ENCODE measurements at regions not wholly inside any gene's neighbourhood (a gene's known extent, or its start where the extent isn't known, plus 50 kb on each side); places are given as distances from the start of the nearest gene placed in this dataset.
"Not testable (repeated sequence)": the region's sequence is repeated elsewhere in the genome, so short reads cannot be mapped to it uniquely, and the experiment has no call there.

DNA sequence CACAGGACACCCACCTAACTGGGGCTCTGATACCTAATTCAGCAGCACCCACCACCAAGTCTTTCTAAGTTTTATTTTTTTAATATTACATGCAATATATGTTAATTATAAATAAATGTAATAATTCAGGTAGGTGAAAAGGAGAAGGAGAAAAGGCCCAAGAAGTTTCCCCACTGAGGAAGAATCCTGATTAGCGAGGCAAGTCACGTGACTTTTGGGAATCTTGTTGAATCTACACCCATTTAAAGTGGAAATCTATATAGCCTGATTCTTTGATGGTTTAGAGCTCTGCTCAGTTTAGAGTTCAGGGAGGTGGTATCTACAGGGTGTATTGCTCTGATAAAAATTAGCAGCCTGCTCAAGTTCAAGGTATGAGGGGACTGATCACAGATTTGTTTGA is 947.1 kb upstream of the DEFB115 start:
- H3K4me1 ChIP-seq (ENCODE audit: control insufficient read depth, extremely low read depth, insufficient read depth, low read length); H3K9ac ChIP-seq (ENCODE audit: insufficient read depth, low read length); H2AFZ ChIP-seq (ENCODE audit: low read length); H3K27me3 ChIP-seq (ENCODE audit: control insufficient read depth, insufficient read depth, low read length); H3K4me3 ChIP-seq (replicated peaks in 1 of 4; ENCODE audit: control extremely low read depth in 1 of 4, insufficient read depth in 1 of 4, low read depth in 3 of 4, low read length in 4 of 4); H3K36me3 ChIP-seq (ENCODE audit: control insufficient read depth, insufficient read depth, low read length); H4K20me1 ChIP-seq (ENCODE audit: control insufficient read depth, extremely low read depth, insufficient read depth, low read length); H3K4me2 ChIP-seq (ENCODE audit: extremely low read depth, insufficient read depth, low read length); H3K79me2 ChIP-seq (ENCODE audit: control insufficient read depth, insufficient read depth, low read length); DNase-seq (ENCODE audit: low read depth in 2 of 2); H3K9me3 ChIP-seq (ENCODE audit: control insufficient read depth, insufficient read depth, low read depth, low read length); H3K27ac ChIP-seq (ENCODE audit: insufficient read depth, low read length): not testable (repeated sequence)

DNA sequence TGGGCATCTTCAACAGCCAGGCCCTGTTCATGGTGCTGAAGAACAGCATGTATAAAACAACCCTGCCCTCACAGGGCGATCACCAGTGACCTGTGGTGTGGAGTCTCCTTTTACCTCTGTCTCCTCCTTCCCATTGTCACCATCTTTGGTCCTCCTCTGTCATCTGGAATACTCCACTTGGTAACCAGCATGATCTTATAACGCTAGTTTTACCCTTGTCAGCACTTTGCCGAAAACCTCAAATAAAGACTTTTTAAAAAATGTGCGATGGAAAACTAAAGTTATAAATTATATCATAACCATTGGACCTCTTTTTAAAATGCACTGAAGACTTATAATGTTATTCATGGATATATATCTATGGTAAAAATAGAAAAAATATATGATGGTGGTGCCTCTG is 945.2 kb upstream of the DEFB115 start:
- not testable (repeated sequence) for H3K27me3 ChIP-seq (ENCODE audit: control insufficient read depth, insufficient read depth, low read length); H3K4me1 ChIP-seq (ENCODE audit: control insufficient read depth, extremely low read depth, insufficient read depth, low read length); DNase-seq (ENCODE audit: low read depth in 2 of 2); H3K4me2 ChIP-seq (ENCODE audit: extremely low read depth, insufficient read depth, low read length); H3K36me3 ChIP-seq (ENCODE audit: control insufficient read depth, insufficient read depth, low read length); H3K79me2 ChIP-seq (ENCODE audit: control insufficient read depth, insufficient read depth, low read length); H2AFZ ChIP-seq (ENCODE audit: low read length); H4K20me1 ChIP-seq (ENCODE audit: control insufficient read depth, extremely low read depth, insufficient read depth, low read length); H3K4me3 ChIP-seq (replicated peaks in 1 of 4; ENCODE audit: control extremely low read depth in 1 of 4, insufficient read depth in 1 of 4, low read depth in 3 of 4, low read length in 4 of 4); H3K9me3 ChIP-seq (ENCODE audit: control insufficient read depth, insufficient read depth, low read depth, low read length); H3K9ac ChIP-seq (ENCODE audit: insufficient read depth, low read length); H3K27ac ChIP-seq (ENCODE audit: insufficient read depth, low read length)

DNA sequence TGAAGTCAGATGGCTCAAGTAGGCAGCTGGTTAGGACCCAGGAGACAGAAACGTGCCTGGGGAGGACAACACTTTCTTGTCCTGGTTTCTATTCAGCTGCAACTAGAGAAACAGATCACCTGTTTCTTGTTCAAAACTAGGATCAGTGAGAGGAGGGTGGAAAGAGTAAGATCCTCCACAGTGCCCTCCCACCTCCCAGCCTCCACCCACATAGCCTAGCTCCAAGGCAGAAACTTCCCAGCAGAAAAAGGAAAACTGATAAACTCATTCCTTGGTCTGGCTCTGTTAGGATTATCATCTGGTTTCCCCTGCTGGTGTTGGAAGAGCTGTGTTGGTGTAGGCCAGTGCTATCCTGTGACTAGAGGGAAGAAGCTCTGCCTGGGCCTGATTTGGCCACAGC is 943.8 kb upstream of the DEFB115 start:
- not testable (repeated sequence) for H4K20me1 ChIP-seq (ENCODE audit: control insufficient read depth, extremely low read depth, insufficient read depth, low read length); H3K9ac ChIP-seq (ENCODE audit: insufficient read depth, low read length); H3K27ac ChIP-seq (ENCODE audit: insufficient read depth, low read length); H3K4me2 ChIP-seq (ENCODE audit: extremely low read depth, insufficient read depth, low read length); H3K4me3 ChIP-seq (replicated peaks in 1 of 4; ENCODE audit: control extremely low read depth in 1 of 4, insufficient read depth in 1 of 4, low read depth in 3 of 4, low read length in 4 of 4); DNase-seq (ENCODE audit: low read depth in 2 of 2); H3K27me3 ChIP-seq (ENCODE audit: control insufficient read depth, insufficient read depth, low read length); H3K9me3 ChIP-seq (ENCODE audit: control insufficient read depth, insufficient read depth, low read depth, low read length); H3K4me1 ChIP-seq (ENCODE audit: control insufficient read depth, extremely low read depth, insufficient read depth, low read length); H3K79me2 ChIP-seq (ENCODE audit: control insufficient read depth, insufficient read depth, low read length); H3K36me3 ChIP-seq (ENCODE audit: control insufficient read depth, insufficient read depth, low read length); H2AFZ ChIP-seq (ENCODE audit: low read length)

DNA sequence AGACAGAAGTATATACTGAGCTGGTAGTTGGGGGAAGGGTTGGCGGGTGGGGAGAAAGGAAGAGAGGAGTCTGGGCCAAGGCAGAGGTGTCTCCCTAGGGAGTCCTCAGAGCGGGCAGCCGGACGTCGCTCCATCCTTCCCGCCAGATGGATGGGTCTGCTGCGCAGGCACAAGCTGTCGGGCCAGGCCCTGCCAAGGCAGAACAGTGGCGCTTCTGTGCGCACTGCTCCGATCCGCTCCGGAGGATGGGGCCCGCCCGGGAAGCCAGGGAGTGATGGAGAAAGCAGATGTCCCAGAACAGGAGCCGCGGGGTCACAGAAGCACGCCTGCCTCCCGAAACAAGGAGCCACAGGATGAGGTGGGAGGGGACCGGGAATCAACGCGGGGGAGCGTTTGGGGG is 941.4 kb upstream of the DEFB115 start:
- not testable (repeated sequence) for H3K79me2 ChIP-seq (ENCODE audit: control insufficient read depth, insufficient read depth, low read length); H3K4me2 ChIP-seq (ENCODE audit: extremely low read depth, insufficient read depth, low read length); H2AFZ ChIP-seq (ENCODE audit: low read length); H3K4me1 ChIP-seq (ENCODE audit: control insufficient read depth, extremely low read depth, insufficient read depth, low read length); H3K9ac ChIP-seq (ENCODE audit: insufficient read depth, low read length); H4K20me1 ChIP-seq (ENCODE audit: control insufficient read depth, extremely low read depth, insufficient read depth, low read length); H3K9me3 ChIP-seq (ENCODE audit: control insufficient read depth, insufficient read depth, low read depth, low read length); DNase-seq (ENCODE audit: low read depth in 2 of 2); H3K4me3 ChIP-seq (replicated peaks in 1 of 4; ENCODE audit: control extremely low read depth in 1 of 4, insufficient read depth in 1 of 4, low read depth in 3 of 4, low read length in 4 of 4); H3K36me3 ChIP-seq (ENCODE audit: control insufficient read depth, insufficient read depth, low read length); H3K27me3 ChIP-seq (ENCODE audit: control insufficient read depth, insufficient read depth, low read length); H3K27ac ChIP-seq (ENCODE audit: insufficient read depth, low read length)

DNA sequence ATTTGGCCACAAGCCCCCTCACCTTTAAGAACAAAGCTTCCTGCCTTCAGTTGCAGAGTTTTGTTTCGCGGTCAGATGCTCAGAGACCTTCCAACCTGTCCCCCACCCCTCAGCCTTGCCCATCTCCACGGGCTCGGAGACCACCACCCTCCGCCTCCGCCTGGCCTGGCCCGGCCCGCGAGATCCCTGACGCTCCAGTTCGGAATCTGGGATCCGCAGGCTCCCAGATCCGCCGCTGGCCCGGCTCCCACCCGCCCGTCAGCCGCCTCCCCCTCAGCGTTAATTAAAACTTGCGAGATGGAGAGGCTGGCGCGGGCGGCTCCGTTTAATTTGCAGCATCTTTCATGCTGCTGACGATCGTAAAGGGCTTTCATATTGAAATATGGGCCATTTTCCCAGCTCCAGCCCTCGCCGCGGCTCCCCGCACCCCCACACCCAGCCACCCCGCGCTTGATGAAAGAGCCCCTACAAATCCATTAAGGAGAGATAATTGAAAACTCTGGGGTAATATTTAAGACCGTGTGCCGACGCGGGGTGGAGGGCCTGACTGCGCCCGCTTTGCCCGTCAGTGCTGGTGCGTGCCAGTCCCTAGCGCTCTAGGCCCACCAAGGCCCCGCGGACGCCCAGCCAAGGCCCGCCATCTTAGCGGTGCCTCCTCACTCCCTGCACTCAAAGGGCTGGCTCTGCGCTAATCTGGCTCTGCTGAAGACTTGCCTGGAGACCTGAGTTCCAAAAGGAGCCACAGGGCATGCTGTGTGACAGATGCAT is 940.7 kb upstream of the DEFB115 start:
- not testable (repeated sequence) for H3K9ac ChIP-seq (ENCODE audit: insufficient read depth, low read length); H3K4me1 ChIP-seq (ENCODE audit: control insufficient read depth, extremely low read depth, insufficient read depth, low read length); H3K9me3 ChIP-seq (ENCODE audit: control insufficient read depth, insufficient read depth, low read depth, low read length); H3K36me3 ChIP-seq (ENCODE audit: control insufficient read depth, insufficient read depth, low read length); H3K4me3 ChIP-seq (replicated peaks in 1 of 4; ENCODE audit: control extremely low read depth in 1 of 4, insufficient read depth in 1 of 4, low read depth in 3 of 4, low read length in 4 of 4); DNase-seq (ENCODE audit: low read depth in 2 of 2); H3K27ac ChIP-seq (ENCODE audit: insufficient read depth, low read length); H3K4me2 ChIP-seq (ENCODE audit: extremely low read depth, insufficient read depth, low read length); H4K20me1 ChIP-seq (ENCODE audit: control insufficient read depth, extremely low read depth, insufficient read depth, low read length); H3K27me3 ChIP-seq (ENCODE audit: control insufficient read depth, insufficient read depth, low read length); H3K79me2 ChIP-seq (ENCODE audit: control insufficient read depth, insufficient read depth, low read length); H2AFZ ChIP-seq (ENCODE audit: low read length)

DNA sequence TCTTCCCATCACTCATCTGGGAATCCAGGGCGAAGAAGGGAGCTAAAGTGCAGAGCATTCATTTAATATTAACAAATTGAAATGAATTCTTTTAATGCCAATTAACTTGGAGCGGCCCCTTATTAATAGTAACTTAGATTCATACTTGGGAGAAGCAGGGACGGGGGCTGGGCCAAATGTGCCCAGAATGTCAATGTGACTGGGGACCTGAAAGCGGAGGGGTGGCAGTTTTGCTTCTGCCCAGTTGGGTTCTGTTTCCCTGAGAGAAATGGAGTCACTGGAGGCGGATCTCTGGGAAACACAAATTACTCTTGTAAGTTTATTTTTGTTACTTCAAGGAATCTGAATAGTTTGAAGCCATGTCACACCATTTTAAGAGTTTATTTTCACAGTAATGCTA is 923.7 kb upstream of the DEFB115 start:
- H3K9me3 ChIP-seq (ENCODE audit: control insufficient read depth, insufficient read depth, low read depth, low read length); H3K79me2 ChIP-seq (ENCODE audit: control insufficient read depth, insufficient read depth, low read length); H3K4me2 ChIP-seq (ENCODE audit: extremely low read depth, insufficient read depth, low read length); H3K9ac ChIP-seq (ENCODE audit: insufficient read depth, low read length); H2AFZ ChIP-seq (ENCODE audit: low read length); H3K4me3 ChIP-seq (replicated peaks in 1 of 4; ENCODE audit: control extremely low read depth in 1 of 4, insufficient read depth in 1 of 4, low read depth in 3 of 4, low read length in 4 of 4); H3K36me3 ChIP-seq (ENCODE audit: control insufficient read depth, insufficient read depth, low read length); H4K20me1 ChIP-seq (ENCODE audit: control insufficient read depth, extremely low read depth, insufficient read depth, low read length); H3K27ac ChIP-seq (ENCODE audit: insufficient read depth, low read length); DNase-seq (ENCODE audit: low read depth in 2 of 2); H3K4me1 ChIP-seq (ENCODE audit: control insufficient read depth, extremely low read depth, insufficient read depth, low read length); H3K27me3 ChIP-seq (ENCODE audit: control insufficient read depth, insufficient read depth, low read length): not testable (repeated sequence)

DNA sequence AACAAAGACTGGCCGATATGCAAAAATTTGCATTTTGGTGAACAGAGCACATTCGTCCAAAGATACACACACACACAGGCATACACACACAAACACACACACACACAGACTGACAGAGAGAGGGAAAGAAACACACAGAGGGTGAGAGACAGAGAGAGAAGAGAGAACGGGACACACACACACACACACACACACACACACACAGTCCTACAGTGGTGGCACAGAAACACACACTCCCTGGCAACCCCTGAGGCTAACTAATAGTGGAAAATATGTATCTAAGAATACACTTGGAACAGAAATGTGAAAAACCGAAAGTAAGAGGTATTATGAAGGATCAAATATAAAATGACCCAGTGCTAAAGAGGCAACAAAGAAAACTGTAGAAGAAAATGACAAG is 919.9 kb upstream of the DEFB115 start:
- not testable (repeated sequence) for H3K4me2 ChIP-seq (ENCODE audit: extremely low read depth, insufficient read depth, low read length); H3K27ac ChIP-seq (ENCODE audit: insufficient read depth, low read length); H3K9me3 ChIP-seq (ENCODE audit: control insufficient read depth, insufficient read depth, low read depth, low read length); H4K20me1 ChIP-seq (ENCODE audit: control insufficient read depth, extremely low read depth, insufficient read depth, low read length); H3K9ac ChIP-seq (ENCODE audit: insufficient read depth, low read length); H3K79me2 ChIP-seq (ENCODE audit: control insufficient read depth, insufficient read depth, low read length); H3K4me3 ChIP-seq (replicated peaks in 1 of 4; ENCODE audit: control extremely low read depth in 1 of 4, insufficient read depth in 1 of 4, low read depth in 3 of 4, low read length in 4 of 4); DNase-seq (ENCODE audit: low read depth in 2 of 2); H3K4me1 ChIP-seq (ENCODE audit: control insufficient read depth, extremely low read depth, insufficient read depth, low read length); H3K36me3 ChIP-seq (ENCODE audit: control insufficient read depth, insufficient read depth, low read length); H3K27me3 ChIP-seq (ENCODE audit: control insufficient read depth, insufficient read depth, low read length); H2AFZ ChIP-seq (ENCODE audit: low read length)

All from fibroblast of lung (primary cell).